Dedifferentiated amniotic fluid mesenchymal stem cell (primary cell): ENCODE measurements at regions not wholly inside any gene's neighbourhood (a gene's known extent, or its start where the extent isn't known, plus 50 kb on each side); places are given as distances from the start of the nearest gene placed in this dataset.
"Not testable (repeated sequence)": the region's sequence is repeated elsewhere in the genome, so short reads cannot be mapped to it uniquely, and the experiment has no call there.

Experiments used
- DNase-seq: peaks from one replicate; pipeline ENCODE4 v3.0.0-alpha.2; 2016; ENCODE audit errors: extremely low spot score

DNA sequence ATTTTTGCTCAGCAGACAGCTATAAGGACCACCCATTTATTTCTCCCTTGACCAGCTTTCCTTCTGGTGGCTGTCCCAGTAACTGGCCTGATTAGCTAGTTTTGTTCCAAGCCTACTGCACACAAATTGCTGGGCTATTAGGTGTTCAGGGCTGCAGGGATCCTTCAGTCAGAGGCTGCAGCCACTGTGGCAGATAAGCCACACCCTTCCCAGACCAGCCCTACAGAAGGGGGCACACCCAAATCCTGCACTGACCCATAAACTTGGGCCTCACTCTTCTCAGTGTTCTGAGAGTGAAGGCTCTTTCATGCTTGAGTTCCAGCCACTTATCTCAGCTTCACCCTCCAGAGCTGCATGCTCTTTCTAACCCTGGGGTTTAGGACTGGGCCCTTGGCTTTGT, 200.0 kb downstream of the AASDHPPT start:
- no peak for DNase-seq

DNA sequence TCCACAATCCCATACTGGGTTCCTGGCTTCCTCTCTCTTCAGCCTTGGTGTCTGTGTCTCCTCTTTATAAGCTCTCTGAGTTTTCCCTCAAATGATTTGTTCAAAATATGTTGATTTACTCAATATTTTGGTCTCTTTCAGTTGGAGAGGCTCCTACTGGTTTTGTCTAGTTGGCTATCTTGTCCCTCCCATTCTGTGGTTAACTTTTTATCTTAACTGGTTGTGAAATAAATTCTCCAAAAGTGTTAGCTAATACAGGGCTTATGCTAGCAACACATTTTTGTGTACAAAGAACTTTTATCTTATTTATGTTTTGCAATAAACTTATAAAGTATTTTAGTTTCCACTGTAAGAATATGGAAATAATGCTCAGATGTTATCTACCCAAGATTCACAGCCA, 200.9 kb downstream of the AASDHPPT start:
- no peak for DNase-seq

- DNase-seq: no peak
Measured at GRCh38 chr11:106280036-106280435, 202.6 kb downstream of the AASDHPPT start.

DNA sequence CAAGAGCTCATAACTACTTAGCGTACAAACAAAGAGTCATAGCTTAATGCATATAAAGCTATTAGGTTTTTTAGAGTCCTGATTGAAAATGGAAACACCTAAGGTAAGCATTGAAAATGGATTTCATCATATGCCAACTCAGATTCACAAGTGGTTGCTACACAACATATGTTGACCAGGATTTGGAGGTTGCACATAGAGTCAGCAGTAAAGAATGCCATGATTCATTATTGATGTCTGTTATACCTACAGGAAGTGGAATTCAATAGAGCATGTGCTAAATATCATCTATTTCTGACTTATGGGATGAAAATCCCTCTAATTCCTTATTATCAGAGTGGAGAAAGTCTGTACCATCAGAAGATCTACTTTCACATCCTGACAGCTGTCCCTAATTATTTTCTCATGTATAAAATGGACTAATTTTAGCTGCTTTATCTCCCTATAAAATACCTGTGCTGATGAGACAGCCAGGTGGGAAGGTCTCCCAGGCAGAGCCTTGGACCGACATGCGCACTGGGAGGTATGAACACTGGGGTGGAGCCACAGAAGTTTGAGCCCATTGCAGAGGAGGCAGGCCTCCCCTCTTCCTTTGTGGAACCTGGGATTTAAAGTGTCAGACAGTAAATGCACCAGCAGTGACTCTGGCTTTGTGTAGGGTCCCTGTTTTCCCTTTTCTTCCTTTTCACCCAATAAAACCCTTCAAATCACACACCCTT, 204.2 kb downstream of the AASDHPPT start:
- peak; percentile 59 for DNase-seq

GRCh38 chr11:106286881-106287504, 209.5 kb downstream of the AASDHPPT start:
- DNase-seq: no peak

DNA sequence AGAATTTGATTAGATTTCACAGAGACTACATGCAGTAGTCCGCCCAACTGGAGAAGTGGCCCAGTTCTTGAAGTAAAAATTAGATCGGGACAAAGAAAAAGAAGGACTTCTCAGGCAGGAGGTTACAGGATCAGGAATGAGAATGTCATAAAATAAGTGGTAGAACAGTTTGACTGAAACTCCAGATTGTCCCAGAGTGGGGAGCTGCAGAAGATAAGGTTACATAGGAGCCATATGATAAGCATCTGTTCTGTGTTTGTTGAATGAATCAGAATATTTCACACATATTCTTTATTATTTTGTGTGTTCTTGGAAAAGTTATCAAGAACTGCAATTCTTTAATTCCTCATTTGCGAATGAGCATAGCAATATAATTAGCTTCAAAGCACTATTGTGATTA, 210.6 kb downstream of the AASDHPPT start:
- no peak for DNase-seq

DNA sequence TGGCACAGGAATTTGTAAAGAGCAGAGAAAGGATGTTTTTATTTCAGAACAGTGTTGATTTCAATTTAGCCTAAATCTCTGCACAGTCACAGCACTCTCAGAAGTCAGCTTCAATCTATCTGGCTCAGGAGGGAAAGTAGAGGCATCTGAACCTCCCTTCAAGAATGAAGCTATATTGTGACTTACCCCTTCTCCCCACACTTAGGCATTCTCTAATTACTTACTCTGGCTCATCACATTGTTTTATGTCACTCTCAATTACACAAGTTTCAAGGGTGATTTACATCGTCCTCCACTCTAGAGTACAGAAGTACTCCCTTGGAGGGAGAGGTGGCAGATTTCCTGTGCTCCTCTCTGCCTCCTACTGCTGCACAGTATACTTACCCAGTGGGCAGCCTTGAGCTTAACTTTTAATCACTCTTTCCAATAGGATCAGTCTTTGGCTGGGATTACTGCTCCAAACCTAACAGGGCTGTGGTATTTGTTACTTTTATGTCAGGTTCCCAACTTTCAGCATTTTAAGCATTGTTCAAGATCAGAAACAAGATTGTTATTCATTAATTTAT, 211.4 kb downstream of the AASDHPPT start:
- DNase-seq: no peak

DNA sequence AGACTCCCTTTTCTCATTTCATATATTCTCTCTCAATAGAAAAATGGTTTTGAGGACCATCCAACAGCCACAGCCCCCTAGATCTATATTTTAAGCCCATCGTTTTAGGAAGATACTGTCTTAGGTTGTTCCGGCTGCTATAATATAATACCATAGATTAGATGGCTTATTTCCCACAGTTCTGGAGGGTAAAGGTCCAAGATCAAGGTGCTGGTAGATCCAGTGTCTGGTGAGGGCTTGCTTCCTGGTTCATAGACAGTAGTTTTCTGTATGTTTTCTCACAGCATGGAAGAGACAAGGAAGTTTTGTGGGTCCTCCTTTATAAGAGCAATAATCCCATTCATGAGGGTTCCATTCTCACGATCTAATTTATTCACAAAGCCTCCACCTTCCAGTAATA, 215.1 kb downstream of the AASDHPPT start:
- DNase-seq: no peak

GRCh38 chr11:106295974-106296373, 218.5 kb downstream of the AASDHPPT start:
- no peak for DNase-seq

GRCh38 chr11:106302416-106302815, 225.0 kb downstream of the AASDHPPT start:
- no peak for DNase-seq

- peak; percentile 35 for DNase-seq
Measured at GRCh38 chr11:106304274-106304673, 226.8 kb downstream of the AASDHPPT start.

DNA sequence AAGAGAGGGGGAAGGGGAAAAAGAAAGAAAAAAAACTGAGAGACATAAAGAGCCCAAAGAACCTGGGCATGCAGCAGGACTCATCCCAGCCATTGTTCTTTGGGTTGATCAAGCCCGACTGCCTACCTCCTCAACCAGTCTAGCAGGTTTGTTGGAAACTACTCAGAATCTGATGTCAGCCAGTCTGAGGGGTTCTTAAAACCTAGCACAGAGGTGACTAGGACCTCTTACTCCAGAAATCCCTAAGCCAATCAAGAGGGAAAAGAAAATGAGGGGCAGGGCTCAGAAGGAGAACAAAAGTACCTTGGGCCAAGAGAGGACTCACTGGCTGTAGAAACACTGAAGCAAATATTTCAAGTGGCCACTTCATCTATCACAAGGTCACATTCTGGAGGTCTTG, 228.0 kb downstream of the AASDHPPT start:
- DNase-seq: no peak

- DNase-seq: no peak
Measured at GRCh38 chr11:106306942-106307341, 229.5 kb downstream of the AASDHPPT start.

DNA sequence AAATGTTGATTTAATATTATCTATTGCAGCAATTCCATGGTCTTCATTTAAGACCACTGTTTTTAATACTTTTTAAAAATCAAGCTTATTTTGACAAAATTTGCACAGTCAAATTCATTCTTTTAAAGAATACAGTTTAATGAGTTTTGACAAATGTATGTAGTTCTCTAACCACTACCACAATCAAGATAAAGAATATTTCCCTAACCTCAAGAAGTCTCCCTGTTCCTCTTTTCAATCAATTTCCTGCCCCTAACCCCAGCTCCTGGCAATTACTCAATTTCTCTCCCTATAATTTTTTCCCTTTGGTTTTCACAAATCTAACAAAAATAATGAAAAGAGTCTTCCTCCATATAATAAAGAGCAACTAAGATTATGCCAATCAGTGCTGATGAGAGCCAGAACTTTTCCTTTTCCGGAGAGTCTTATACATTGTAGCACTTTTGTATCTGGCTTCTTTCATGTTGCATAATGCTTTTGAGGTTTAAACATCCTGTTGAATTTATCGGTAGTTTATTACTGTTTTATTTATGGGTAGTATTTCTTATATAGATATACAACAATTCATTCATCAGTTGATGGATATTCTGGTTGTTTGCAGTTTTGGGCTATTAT, 231.7 kb downstream of the AASDHPPT start:
- DNase-seq: no peak

DNA sequence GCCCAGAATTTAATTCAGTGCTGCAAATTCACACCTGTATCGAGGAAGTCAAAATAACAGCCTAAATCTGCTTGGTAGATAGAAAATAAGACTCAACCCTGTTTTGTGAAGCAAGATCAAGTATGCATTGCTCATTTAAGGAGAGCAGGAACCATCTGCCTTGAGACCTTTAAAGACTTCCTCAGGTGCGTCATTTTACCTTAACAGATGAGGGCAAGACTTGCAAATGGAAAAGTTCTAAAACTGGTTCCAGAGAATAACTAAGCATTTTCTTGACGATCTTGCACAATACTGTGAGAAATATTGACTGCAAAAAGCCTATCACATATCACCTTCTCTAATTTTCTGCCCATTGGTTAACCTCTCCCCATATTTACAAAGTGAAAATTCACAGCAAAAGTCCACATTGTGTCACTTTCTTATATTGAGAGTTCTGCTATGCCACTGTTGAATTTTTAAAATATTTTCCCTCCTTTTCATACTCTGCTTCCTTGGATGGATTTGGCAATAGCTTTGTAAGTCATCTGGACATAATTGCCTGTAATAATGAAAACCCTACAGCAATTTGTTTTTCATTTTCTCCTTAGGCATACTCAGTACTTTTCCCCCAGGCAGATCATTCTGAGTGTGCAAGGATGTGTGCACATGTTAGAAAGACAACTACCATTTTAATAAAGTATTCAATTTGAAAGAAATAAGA, 234.2 kb downstream of the AASDHPPT start:
- no peak for DNase-seq

DNA sequence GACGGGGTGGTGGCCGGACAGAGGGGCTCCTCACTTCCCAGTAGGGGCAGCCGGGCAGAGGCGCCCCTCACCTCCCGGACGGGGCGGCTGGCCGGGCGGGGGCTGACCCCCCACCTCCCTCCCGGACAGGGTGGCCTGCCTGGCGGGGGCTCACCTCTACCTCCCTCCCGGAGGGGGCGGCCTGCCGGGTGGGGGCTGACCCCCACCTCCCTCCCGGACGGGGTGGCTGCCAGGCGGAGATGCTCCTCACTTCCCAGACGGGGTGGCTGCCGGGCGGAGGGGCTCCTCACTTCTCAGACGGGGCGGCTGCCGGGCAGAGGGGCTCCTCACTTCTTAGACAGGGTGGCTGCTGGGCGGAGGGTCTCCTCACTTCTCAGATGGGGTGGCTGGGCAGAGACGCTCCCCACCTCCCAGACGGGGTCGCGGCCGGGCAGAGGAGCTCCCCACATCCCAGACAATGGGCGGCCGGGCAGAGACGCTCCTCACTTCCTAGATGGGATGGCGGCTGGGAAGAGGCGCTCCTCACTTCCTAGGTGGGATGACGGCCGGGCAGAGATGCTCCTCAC, 239.8 kb downstream of the AASDHPPT start:
- not testable (repeated sequence) for DNase-seq

DNA sequence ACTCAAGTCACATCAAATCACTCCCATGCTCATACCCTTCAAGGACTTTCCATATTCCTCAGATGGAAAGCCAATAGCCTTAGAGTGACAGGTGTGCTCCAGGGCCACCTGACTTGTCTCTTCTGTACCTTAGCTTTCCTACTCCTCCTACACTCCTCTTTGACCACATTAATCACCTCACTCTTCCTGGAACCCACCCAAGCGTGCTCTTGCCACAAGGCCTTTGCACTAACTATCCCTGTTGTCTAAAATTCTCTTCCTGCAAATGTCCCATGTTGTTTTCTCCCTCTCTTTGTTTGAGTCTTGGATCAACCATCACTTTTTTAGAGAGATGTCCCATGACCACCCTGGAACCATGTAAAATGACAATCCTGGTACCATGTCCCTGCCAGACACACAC, 244.1 kb downstream of the AASDHPPT start:
- no peak for DNase-seq

GRCh38 chr11:106322106-106322505, 244.6 kb downstream of the AASDHPPT start:
- DNase-seq: no peak

GRCh38 chr11:106326087-106326486, 248.6 kb downstream of the AASDHPPT start:
- DNase-seq: no peak

DNA sequence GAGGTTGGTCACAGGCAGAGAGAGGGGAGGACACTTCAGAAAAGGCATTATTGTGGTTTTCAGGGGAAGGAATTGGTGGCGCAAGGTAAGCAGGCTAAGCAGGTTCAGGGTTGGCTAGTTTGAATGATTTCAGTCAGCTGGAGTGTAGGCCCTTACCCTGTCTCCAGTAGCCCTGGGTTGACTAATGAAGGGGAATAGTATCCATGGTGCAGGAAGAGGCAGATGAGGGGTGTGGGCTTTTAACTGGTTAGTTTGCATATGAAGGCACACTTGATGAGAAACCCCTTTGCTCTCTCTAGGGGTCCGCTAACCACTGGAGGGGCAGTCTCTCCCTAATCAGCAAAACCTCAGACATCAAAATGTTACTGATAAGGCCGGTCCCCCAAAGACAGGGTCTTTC, 249.7 kb downstream of the AASDHPPT start:
- DNase-seq: no peak

DNA sequence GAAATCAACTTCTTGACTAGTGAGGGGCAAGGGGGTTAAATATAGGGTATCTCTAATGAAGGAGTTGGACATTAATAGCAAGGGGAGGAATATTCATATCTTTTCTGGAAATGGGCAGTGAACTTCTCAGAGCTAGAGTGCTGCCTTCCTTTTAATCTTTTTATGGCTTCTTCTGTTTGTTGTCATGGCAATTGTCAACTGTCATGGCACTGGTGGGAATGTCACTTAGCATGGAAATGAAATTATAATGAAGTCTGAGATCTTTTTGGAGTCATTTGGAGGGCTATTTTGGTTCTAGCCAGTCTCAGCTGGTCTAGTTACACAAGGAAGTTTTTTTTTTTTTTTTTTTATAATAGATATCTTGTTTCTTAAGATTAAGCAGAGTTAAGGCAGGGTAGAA, 250.2 kb downstream of the AASDHPPT start:
- DNase-seq: no peak
